ENCODE measurements at regions not wholly inside any gene's neighbourhood (a gene's known extent, or its start where the extent isn't known, plus 50 kb on each side); places are given as distances from the start of the nearest gene placed in this dataset.

DNA sequence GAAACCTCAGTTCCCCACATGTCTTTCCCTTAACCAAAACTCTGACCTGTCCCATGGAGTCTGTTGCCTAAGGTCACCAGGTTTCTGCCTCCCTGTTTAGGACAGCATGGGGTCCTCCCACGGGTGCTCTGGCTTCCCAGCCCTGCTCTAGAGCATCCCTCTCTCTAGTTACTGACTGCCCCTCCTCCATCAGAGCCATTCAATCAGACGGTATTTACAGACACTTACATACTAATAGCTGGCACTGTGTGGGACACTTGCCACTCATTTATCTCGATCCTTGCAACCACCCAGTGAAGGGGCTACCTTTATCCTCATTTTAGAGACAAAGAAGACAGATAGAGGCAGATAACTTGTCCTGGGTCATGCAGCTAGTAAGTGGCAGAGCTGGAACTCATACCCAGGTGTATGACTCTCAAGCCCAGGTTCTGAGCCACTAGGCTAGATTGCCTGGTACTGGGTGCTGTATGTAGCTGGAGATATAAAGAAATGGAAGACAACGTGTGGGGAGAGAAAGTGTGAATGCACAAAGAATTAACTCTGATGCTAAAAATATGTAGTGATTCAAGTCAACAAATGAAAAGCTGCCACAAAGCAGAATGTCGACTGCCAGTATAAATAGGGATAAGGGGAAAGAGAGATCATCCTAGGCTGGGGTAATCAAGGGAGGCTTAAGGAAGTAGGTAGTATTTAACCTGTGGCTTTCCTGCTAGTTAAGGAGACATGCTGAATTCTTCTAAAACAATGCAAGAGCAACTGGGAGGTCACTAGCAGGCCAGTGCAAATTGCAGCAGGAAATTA, 52.5 kb upstream of the PDE8B start:
- H3K27ac Mint-ChIP-seq, result no peak overlapping the region
- no peak for DNase-seq
- H3K4me1 Mint-ChIP-seq (ENCODE audit: low read depth), result peaks cover 27% of the 10 kb centered on the region
- peaks cover 4% of the 10 kb centered on the region for H3K27me3 Mint-ChIP-seq
- H3K9me3 Mint-ChIP-seq, result peaks cover 4% of the 10 kb centered on the region
- no peaks in the 10 kb centered on the region for H3K36me3 Mint-ChIP-seq (ENCODE audit: low read depth)
- H3K4me3 Mint-ChIP-seq, result no peak overlapping the region

DNA sequence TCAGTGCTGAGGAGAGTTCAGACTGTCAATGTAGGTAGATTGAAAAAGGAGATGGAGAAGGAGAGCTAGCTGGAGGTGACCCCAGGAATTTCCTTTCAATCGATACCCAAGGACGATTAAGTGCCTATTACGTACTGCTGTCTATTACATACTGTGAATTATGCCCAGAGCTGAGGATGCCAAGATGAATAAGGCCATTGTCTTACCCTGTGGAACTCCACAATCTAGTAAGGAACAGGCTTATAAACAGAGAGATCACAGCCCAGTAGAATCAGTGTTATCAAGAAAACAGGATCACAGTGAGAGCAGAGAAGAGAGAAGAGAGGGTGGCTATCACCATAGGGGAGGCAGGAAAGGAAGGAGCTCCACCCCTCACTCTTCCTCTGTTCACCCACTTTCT, 54.1 kb upstream of the PDE8B start:
- H3K27me3 Mint-ChIP-seq, result peaks cover 6% of the 10 kb centered on the region
- no peaks in the 10 kb centered on the region for H3K36me3 Mint-ChIP-seq (ENCODE audit: low read depth)
- no peak overlapping the region for H3K27ac Mint-ChIP-seq
- no peak overlapping the region for H3K4me3 Mint-ChIP-seq
- no peak for DNase-seq
- H3K9me3 Mint-ChIP-seq, result peaks cover 2% of the 10 kb centered on the region
- peaks cover 27% of the 10 kb centered on the region for H3K4me1 Mint-ChIP-seq (ENCODE audit: low read depth)

DNA sequence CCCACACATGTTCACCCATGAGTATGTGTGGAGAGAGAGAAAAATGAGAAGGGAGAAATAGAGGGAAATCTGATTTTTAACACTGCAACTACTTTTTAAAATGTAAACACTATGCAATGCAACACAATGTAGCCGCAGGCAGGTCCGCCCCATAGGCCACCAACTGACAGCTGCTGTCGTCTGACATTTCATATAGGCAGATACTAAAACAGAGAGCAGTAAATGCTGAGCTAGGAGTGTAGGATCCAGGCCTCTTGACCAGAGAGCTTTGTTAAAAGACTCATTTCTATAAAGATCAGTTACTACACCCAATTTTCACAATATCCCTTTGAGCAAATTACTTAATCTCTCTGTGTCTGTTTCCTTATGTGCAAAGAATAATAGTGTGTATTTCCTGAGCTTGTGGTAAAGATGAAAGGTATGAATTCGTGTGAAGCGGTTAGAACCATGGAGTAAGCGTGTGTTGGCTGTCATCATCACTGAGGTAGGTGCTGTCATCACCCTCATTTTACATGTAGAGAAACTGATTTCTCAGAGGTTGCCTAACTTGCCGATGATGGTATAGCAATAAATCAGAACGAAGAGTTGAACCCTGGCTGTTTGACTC, 55.2 kb upstream of the PDE8B start:
- no peaks in the 10 kb centered on the region for H3K36me3 Mint-ChIP-seq (ENCODE audit: low read depth)
- no peak for DNase-seq
- H3K4me1 Mint-ChIP-seq (ENCODE audit: low read depth), result peaks cover 27% of the 10 kb centered on the region
- no peak overlapping the region for H3K4me3 Mint-ChIP-seq
- peaks cover 3% of the 10 kb centered on the region for H3K27me3 Mint-ChIP-seq
- H3K27ac Mint-ChIP-seq, result no peak overlapping the region
- no peaks in the 10 kb centered on the region for H3K9me3 Mint-ChIP-seq

DNA sequence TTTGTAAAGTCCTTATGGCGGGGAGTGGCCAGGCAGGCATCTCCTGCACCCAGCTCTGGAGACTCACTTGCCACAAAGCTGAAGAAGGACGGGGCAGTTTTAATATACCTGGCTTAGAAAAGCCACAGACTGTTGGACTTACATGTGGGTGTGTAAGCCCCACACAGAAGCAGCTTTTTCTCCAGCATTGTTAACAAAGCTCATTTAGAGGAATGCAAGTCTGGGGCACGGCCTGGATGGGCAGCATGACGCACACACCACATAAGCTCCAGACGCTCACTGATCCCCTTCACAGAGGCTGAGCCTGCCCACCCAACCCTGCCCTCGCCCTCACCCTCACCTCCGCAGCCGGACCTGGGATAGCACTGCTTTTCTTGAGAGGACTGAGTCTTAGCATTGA, 58.0 kb upstream of the PDE8B start:
- no peak for DNase-seq
- Mint-ChIP-seq H3K27me3 (peaks cover 3% of the 10 kb centered on the region), H3K27ac (no peak overlapping the region), H3K4me1 (ENCODE audit: low read depth) (peaks cover 27% of the 10 kb centered on the region), H3K36me3 (ENCODE audit: low read depth) (no peaks in the 10 kb centered on the region), H3K9me3 (no peaks in the 10 kb centered on the region), H3K4me3 (no peak overlapping the region)

DNA sequence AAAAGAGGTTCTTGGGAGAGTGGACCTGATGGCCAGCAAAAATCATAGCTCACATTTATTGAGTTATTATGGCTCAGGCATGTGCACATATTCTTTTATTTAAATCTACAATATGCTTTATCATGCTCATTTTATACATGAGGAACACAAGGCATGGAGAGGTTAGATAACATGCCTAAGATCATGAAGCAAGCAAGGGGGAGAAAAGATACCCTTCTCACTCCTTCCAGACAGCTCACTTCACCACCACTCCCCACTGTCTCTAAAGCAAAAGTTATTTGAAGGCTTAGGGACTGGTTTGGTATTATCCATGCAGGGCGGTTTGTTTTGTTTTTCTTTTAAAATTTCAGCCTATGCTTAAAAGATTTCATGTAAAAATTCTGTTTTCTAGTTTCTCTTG, 59.0 kb upstream of the PDE8B start:
- Mint-ChIP-seq H3K27me3 (peaks cover 3% of the 10 kb centered on the region), H3K36me3 (ENCODE audit: low read depth) (no peaks in the 10 kb centered on the region), H3K4me1 (ENCODE audit: low read depth) (peaks cover 29% of the 10 kb centered on the region), H3K9me3 (no peaks in the 10 kb centered on the region), H3K4me3 (no peak overlapping the region), H3K27ac (no peak overlapping the region)
- no peak for DNase-seq

DNA sequence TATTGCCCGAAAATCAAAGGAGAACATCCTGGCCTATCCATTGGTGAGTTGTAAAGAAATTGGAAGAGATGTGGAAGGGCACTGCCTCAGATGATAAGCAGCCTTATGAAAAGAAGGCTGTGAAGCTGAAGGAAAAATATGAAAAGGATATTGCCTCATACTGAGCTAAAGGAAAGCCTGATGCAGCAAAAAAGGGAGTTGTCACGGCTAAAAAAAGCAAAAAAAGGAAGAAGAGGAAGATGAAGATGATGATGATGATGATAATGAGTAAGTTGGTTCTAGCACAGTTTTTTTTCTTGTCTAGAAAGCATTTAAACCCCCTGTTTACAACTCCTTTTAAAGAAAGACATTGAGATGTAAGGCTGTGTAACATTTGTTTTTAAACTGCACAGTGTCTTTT, 59.8 kb upstream of the ZBED3 start:
- H3K27ac Mint-ChIP-seq, result no peak overlapping the region
- H3K4me1 Mint-ChIP-seq (ENCODE audit: low read depth), result peaks cover 18% of the 10 kb centered on the region
- no peaks in the 10 kb centered on the region for H3K36me3 Mint-ChIP-seq (ENCODE audit: low read depth)

DNA sequence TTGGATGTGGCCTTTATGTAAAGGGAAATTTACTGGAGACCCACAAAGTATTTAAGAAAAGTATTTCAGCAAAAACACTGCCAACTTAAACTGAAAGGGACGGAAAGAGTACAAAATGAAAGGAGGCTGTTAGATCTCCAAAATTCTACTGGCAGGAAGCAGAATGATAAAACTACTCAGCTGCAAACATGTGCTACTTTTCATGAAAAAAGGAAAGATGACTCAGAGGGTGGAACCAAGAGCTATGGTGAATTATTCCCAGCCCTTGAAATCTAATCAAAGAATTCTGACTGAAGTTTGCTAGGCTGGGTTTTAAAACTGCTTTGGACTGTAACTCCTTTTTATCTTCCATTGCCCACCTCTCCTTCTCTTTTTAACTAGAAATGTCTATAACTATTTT, 58.6 kb upstream of the ZBED3 start:
- Mint-ChIP-seq H3K4me1 (ENCODE audit: low read depth) (peaks cover 18% of the 10 kb centered on the region), H3K27ac (peak overlapping the region; percentile 42), H3K27me3 (no peaks in the 10 kb centered on the region), H3K4me3 (no peak overlapping the region), H3K36me3 (ENCODE audit: low read depth) (no peaks in the 10 kb centered on the region), H3K9me3 (no peaks in the 10 kb centered on the region)
- DNase-seq, result no peak

More for the DNA sequence above, 59.8 kb upstream of the ZBED3 start:
- Mint-ChIP-seq H3K27me3 (no peaks in the 10 kb centered on the region), H3K9me3 (no peaks in the 10 kb centered on the region), H3K4me3 (no peak overlapping the region)
- no peak for DNase-seq

DNA sequence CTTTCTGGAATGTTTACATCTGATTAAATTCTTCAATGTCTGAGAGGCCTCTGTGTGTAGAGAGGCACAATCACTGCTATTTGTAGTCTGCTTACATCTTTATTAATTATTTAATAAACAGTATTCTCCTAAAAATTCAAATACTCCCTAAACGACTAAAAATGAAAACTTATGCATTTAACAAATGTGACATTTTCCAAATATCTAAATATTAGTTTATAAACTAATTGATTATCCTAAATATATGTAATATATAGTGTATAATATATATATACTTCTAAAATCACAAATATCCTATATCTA, 57.7 kb upstream of the ZBED3 start:
- no peaks in the 10 kb centered on the region for H3K9me3 Mint-ChIP-seq
- no peak for DNase-seq
- H3K4me1 Mint-ChIP-seq (ENCODE audit: low read depth), result peaks cover 18% of the 10 kb centered on the region
- no peaks in the 10 kb centered on the region for H3K36me3 Mint-ChIP-seq (ENCODE audit: low read depth)
- no peaks in the 10 kb centered on the region for H3K27me3 Mint-ChIP-seq
- no peak overlapping the region for H3K4me3 Mint-ChIP-seq
- H3K27ac Mint-ChIP-seq, result no peak overlapping the region

DNA sequence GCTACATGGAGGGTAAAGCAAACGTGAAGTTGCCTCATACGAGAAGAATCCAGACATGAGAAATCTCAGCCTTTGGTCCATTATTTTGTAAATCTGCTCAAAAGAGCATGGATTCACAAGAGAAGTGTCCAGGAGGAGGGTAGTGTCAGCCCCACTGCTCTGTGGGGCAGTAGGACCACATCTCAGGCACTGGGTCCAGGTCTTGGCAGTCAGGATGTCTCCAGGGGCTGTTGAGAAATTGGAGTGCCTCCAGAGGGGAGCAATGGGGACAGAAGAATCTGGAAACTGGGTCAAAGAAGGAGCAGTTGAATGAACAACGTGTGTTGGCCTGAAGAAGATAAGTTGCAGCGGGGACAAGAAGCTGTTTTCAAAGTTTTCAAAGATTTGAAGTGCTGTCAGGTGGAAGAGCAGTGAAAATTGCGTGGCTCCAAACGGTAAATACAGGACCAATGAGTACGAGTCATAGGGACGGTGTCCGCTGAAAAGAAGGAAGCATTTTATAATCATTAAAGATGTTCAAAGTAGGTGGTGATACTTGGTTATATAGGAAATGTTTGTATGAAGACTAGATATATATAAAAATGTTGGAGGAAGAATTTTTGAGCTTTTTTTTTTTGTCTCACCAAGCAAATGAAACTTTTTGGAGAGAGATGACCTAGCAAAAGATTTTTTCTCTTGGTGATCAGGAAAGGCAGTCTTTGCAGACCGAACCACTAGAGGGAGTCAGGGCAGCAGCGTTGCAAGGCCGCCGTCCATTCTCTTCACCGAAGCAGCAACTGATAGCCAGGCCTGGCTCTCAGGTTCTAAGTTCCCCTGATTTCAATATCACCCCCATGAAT, 57.1 kb upstream of the ZBED3 start:
- Mint-ChIP-seq H3K4me3 (no peak overlapping the region), H3K36me3 (ENCODE audit: low read depth) (no peaks in the 10 kb centered on the region), H3K27ac (no peak overlapping the region), H3K27me3 (no peaks in the 10 kb centered on the region), H3K4me1 (ENCODE audit: low read depth) (peaks cover 19% of the 10 kb centered on the region), H3K9me3 (no peaks in the 10 kb centered on the region)
- peak; percentile 49 for DNase-seq

DNA sequence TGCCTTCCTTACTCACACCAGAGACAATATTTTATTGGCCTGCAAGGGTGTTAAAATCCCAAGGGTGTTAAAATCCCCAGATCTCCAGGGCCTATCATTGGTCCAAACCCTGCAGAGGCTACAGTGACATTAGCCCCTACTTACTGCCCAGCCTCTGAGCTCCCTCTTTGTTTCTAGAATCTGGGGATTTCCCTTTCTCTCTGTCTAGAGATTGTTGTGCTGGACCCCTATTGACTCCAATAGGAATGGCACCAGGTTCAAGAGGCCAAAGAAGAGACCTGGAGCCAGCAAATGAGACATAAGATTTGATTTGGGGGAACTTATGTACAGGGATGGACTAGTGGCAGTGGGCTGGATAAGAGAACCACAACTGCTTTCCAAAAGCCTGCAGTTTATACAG, 53.3 kb upstream of the ZBED3 start:
- H3K4me1 Mint-ChIP-seq (ENCODE audit: low read depth), result peaks cover 5% of the 10 kb centered on the region
- H3K4me3 Mint-ChIP-seq, result no peak overlapping the region
- no peaks in the 10 kb centered on the region for H3K9me3 Mint-ChIP-seq
- peaks cover 6% of the 10 kb centered on the region for H3K27me3 Mint-ChIP-seq
- H3K27ac Mint-ChIP-seq, result no peak overlapping the region
- no peak for DNase-seq
- no peaks in the 10 kb centered on the region for H3K36me3 Mint-ChIP-seq (ENCODE audit: low read depth)

DNA sequence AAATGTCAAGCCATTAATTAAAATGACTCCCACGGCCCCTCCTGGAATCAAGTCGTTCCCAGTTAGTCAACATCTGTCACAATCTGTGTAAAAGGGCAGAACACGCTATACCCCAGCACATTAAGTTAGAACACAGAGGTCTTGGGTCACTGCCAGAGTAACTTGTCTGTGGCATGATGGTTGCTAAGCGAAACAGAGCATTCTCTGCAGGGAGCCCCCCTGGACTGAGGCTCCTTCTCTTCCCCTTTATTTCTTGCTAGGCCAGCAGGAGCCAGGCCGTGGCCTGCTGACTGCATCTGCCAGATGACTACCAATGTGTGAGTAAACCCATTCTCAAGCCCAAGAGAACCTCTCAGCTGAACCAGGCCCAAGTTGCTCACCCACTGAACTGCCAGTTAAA, 51.9 kb upstream of the ZBED3 start:
- Mint-ChIP-seq H3K4me3 (no peak overlapping the region), H3K9me3 (no peaks in the 10 kb centered on the region), H3K4me1 (ENCODE audit: low read depth) (peaks cover 1% of the 10 kb centered on the region), H3K27ac (no peak overlapping the region), H3K36me3 (ENCODE audit: low read depth) (no peaks in the 10 kb centered on the region), H3K27me3 (peaks cover 6% of the 10 kb centered on the region)
- no peak for DNase-seq

Measured in activated T-cell treated with anti-CD3 and anti-CD28 coated beads, Interleukin-2, amount 50 U/mL, for 24 hours (primary cell).